HUES48 (cell line): ENCODE measurements at regions not wholly inside any gene's neighbourhood (a gene's known extent, or its start where the extent isn't known, plus 50 kb on each side); places are given as distances from the start of the nearest gene placed in this dataset.

Source experiments
- H3K27ac ChIP-seq: one replicate; pipeline ENCODE4 v1.7.0; 2013; ENCODE audit warnings: low read depth, low read length, inconsistent platforms
- H3K27me3 ChIP-seq: 2 replicates; pipeline ENCODE4 v1.6.1; 2013; ENCODE audit warnings: mild to moderate bottlenecking, low read length; ENCODE audit not compliant: control insufficient read depth, insufficient read depth
- H3K36me3 ChIP-seq: 2 replicates; pipeline ENCODE4 v1.6.1; 2013; ENCODE audit warnings: low read length; ENCODE audit not compliant: control insufficient read depth, insufficient read depth
- H3K4me1 ChIP-seq: 2 replicates; pipeline ENCODE4 v1.6.1; 2013; ENCODE audit warnings: mild to moderate bottlenecking, low read length; ENCODE audit not compliant: control insufficient read depth, insufficient read depth
- H3K4me3 ChIP-seq: 2 replicates; pipeline ENCODE4 v1.5.1; 2013; ENCODE audit warnings: mild to moderate bottlenecking, low read depth, low read length
- H3K9ac ChIP-seq: 2 replicates; pipeline ENCODE4 v1.6.1; 2013; ENCODE audit warnings: mild to moderate bottlenecking, low read depth, low read length, moderate library complexity
- H3K9me3 ChIP-seq: 2 replicates; pipeline ENCODE4 v1.6.1; 2013; ENCODE audit warnings: low read length; ENCODE audit not compliant: control insufficient read depth, insufficient read depth

DNA sequence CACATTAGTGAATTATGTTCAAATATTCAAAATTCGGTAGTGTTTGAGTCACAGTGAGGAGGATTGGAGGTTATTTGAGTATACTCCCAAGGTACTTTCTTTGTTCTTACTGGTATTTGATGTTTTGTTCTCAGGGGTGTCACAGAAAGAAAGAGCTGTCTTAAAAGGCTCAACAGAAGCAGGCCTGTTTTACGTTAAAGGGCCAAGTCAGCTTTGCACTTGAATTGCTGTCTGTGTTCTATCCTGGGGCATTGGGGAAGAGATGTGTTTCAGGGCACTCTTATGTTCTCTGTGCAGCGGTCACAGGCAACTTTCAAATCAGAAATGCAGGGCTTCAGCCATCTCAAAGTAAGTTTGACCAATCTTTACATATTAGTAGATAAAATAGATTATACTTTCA, 1113.1 kb upstream of the LCORL start:
- Histone ChIP-seq H3K4me1 (peaks cover 18% of the 10 kb centered on the region; the same call in 1 of the 2 replicates), H3K4me3 (no peak overlapping the region), H3K9me3 (no peaks in the 10 kb centered on the region), H3K27ac (no peak overlapping the region), H3K36me3 (no peaks in the 10 kb centered on the region), H3K9ac (no peak overlapping the region), H3K27me3 (no peaks in the 10 kb centered on the region)

DNA sequence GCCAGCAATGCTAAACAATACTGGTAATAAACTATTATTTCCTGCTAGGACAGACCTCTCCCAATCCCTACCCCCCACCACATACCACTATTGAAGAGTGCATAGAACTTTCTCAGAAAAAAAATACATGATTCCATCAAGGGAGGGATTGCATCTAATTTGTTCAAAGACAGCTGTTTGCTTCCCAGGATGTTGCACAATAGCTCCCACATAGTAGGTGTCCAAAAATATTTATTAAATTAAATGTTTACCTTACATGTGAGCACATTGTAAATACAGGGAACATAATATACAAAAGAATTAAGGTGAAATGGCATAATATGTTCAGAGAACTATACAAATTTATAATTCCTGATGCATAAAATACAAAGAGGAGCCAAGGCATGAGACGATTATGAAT, 1111.8 kb upstream of the LCORL start:
- H3K9ac ChIP-seq: no peak overlapping the region
- no peaks in the 10 kb centered on the region for H3K36me3 ChIP-seq
- H3K9me3 ChIP-seq: no peaks in the 10 kb centered on the region
- no peak overlapping the region for H3K27ac ChIP-seq
- peaks cover 18% of the 10 kb centered on the region; the same call in 1 of the 2 replicates for H3K4me1 ChIP-seq
- H3K4me3 ChIP-seq: no peak overlapping the region
- no peaks in the 10 kb centered on the region for H3K27me3 ChIP-seq

DNA sequence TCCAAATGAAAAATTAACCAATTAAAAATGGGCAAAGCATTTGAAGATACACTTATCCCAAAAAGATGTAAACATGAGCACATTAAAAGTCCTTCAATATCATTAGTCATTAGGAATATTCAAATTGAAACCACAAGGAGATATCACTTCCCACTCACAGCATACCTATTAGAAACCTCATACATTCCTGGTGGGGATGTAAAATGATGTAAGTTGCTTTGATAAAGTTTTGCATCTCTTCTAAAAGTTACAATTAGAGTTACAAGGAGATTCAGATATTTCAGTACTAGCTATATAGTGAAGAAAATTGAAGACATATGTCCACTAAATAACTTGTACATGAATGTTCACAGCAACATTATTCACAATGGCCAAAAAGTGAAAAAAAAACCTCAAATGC, 1109.3 kb upstream of the LCORL start:
- Histone ChIP-seq H3K36me3 (no peaks in the 10 kb centered on the region), H3K9me3 (no peaks in the 10 kb centered on the region), H3K4me1 (peaks cover 18% of the 10 kb centered on the region; the same call in 1 of the 2 replicates), H3K27me3 (no peaks in the 10 kb centered on the region), H3K9ac (no peak overlapping the region), H3K27ac (no peak overlapping the region), H3K4me3 (no peak overlapping the region)

DNA sequence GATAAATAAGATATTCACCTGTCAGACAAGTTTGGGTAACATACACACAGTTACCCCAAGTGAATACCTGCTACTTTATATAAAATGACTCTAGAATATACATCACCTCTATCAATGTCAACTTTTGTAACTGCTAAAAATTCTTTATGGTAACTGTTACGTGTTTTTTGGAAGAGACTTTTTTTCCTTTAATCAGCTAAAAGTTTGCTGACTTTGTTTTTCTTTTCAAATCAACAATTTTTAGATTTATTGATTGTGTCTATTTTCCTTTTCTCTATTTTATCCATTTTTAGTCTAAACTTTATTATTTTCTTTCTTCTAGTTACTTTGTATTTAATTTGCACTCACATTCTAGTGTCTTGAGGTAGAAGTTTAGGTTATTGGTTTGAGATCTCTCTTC, 1106.6 kb upstream of the LCORL start:
- Histone ChIP-seq H3K27me3 (no peaks in the 10 kb centered on the region), H3K4me1 (peaks cover 9% of the 10 kb centered on the region; the same call in 1 of the 2 replicates), H3K9me3 (no peaks in the 10 kb centered on the region), H3K9ac (no peak overlapping the region), H3K4me3 (no peak overlapping the region), H3K27ac (no peak overlapping the region), H3K36me3 (no peaks in the 10 kb centered on the region)

DNA sequence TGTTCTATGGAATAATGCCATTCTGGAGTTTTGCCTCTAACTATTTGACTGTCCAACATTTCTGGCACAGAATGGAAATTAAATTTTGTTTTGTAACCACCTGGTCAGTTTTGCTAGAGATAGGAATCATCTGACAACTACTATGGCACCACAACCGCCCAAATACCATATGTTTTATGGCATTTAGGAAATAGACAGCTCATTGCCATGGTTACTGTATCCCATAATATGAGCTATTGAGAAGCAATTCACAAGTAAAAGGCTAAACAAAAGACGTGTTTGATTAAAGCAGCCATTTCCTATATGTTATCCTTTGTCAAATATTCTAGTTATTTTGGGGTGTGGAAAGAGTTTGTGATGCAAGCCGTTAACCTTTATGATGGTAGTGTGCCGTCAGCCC, 1105.3 kb upstream of the LCORL start:
- Histone ChIP-seq H3K9me3 (no peaks in the 10 kb centered on the region), H3K4me1 (no peaks in the 10 kb centered on the region), H3K27ac (no peak overlapping the region), H3K4me3 (no peak overlapping the region), H3K9ac (no peak overlapping the region), H3K36me3 (no peaks in the 10 kb centered on the region), H3K27me3 (no peaks in the 10 kb centered on the region)

DNA sequence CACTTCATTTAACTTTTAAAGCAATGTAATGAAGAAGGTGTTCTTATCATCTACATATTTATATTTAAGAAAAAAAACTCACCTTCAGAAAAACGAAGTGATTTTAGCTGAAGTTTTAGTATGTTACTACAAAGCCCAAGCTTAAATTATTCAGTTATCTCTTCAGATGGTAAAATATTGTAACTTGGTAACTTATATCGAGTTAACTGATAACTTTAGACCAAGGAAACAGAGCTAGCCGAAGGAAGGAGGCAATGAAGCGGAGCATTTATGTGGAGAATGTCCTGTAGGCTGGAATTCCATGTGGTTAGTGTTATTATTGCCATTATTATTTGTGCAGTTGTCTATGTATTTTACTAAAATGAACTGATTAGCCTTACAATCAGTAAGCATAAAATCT, 1102.1 kb upstream of the LCORL start:
- Histone ChIP-seq H3K9me3 (no peaks in the 10 kb centered on the region), H3K9ac (no peak overlapping the region), H3K27me3 (no peaks in the 10 kb centered on the region), H3K4me1 (no peaks in the 10 kb centered on the region), H3K36me3 (no peaks in the 10 kb centered on the region), H3K27ac (no peak overlapping the region), H3K4me3 (no peak overlapping the region)

DNA sequence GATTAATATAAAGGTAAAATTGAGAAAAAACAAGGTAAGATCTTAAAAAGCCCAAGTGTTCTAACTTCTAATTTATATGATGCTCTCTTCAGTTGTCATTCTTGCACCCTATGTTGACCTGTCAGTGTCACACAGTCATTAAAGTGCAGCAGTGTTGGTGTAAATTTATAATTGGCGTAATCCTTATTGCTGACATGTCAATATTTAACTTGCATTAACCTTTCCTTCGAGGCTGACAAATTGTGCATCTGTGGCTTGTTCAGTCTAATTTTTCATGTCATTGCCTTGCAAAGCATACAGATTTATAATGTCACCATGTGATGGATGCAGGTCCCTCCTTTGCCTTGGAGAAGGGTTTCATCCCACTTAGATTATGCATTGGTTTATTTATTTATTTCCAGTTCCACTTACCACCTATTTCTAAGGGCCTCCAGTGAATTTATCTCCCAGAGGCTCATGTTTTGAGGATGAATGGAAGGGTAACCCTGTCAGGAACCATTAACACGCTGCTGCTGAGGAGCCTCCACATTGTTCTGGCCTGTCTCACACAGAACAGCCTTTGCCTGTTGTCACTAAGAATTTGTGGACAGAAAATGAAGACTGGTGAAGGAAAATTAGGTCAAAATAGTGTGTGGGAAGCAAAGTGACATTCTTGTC, 1098.5 kb upstream of the LCORL start:
- no peak overlapping the region for H3K27ac ChIP-seq
- no peaks in the 10 kb centered on the region for H3K27me3 ChIP-seq
- no peaks in the 10 kb centered on the region for H3K9me3 ChIP-seq
- H3K9ac ChIP-seq: no peak overlapping the region
- no peaks in the 10 kb centered on the region for H3K4me1 ChIP-seq
- no peak overlapping the region for H3K4me3 ChIP-seq
- no peaks in the 10 kb centered on the region for H3K36me3 ChIP-seq

DNA sequence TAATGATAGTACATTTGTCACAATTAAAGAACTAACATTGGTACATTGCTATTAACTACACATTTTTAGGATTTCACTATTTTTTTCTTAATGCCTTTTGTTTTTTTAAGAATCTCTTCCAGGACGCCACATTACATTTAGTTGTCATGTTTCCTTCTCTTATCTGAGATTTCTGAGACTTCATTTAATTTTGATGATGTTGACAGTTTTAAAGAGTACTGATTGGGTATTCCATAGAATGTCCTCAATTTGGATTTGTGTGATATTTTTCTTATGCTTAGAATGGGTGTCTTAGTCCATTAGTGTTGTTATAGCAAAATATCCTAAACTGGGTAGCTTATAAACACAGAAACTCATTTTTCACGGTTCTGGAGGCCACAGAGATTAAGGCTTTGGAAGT, 1095.5 kb upstream of the LCORL start:
- Histone ChIP-seq H3K27me3 (no peaks in the 10 kb centered on the region), H3K9me3 (no peaks in the 10 kb centered on the region), H3K36me3 (no peaks in the 10 kb centered on the region), H3K4me1 (no peaks in the 10 kb centered on the region), H3K4me3 (no peak overlapping the region), H3K9ac (no peak overlapping the region), H3K27ac (no peak overlapping the region)

DNA sequence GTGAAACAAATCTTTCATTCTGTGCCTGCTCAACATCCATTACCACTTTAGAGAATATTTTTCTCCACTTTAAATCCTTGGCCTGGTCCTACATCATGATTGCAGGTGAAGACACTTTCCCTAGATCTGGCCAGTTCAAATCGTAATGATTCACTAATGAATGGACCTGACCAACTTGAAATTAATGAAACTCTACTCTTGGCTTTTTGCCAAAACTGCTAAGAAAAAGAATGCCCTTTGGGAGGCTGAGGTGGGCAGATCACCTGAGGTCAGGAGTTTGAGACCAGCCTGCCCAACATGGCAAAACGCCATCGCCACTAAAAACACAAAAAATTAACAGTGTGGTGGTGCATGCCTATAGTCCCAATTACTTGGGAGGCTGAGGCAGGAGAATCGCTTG, 1082.6 kb upstream of the LCORL start:
- H3K27ac ChIP-seq: no peak overlapping the region
- no peak overlapping the region for H3K9ac ChIP-seq
- H3K27me3 ChIP-seq: no peaks in the 10 kb centered on the region
- H3K9me3 ChIP-seq: no peaks in the 10 kb centered on the region
- no peaks in the 10 kb centered on the region for H3K4me1 ChIP-seq
- H3K4me3 ChIP-seq: no peak overlapping the region
- no peaks in the 10 kb centered on the region for H3K36me3 ChIP-seq

DNA sequence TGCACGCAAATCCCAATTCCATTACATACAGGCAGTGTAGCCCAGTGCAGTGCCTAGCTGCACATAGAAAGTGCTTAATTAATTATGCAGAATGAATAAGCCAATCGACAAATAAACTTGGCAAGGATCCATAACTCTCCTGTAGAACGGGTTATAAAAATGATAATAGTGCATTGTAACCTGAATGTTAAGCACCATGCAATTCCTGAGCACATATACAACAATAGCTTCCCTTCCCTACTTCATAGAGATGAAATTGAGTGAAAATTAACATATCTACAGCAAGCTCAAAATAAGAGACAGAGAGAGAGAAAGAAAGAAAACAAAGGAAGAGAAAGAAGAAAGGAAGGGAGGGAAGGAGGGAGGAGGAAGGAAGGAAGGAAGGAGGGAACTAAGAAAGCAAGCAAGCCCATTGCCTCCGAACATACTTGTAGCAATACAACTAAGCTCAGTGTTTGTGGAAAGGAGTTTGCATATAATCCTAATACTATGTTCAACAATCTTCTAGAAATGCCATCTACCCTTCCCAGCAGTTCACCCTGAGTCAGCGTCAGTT, 1074.0 kb upstream of the LCORL start:
- no peak overlapping the region for H3K27ac ChIP-seq
- H3K9me3 ChIP-seq: no peaks in the 10 kb centered on the region
- H3K9ac ChIP-seq: no peak overlapping the region
- H3K36me3 ChIP-seq: no peaks in the 10 kb centered on the region
- no peak overlapping the region for H3K4me3 ChIP-seq
- peaks cover 15% of the 10 kb centered on the region for H3K4me1 ChIP-seq
- no peaks in the 10 kb centered on the region for H3K27me3 ChIP-seq

DNA sequence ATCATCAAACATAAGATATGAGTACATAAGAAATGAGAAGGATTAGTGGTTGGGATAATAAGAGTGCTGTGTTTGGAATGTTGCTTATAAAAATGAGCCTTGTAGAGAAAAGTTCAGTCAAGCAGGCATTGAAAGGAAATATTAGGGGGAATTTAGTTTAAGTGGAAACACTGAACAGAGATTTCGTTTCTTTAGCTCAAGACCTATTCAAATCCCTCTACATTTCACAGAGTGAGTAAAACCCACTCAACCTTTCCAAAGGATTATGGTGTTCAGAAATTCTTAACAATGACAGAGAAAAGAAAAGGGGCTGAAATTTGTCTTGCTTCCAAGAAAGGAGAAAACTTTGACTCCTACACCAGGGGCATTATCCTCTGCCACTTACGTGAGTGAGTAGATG, 1072.4 kb upstream of the LCORL start:
- no peak overlapping the region for H3K4me3 ChIP-seq
- no peaks in the 10 kb centered on the region for H3K36me3 ChIP-seq
- H3K9ac ChIP-seq: no peak overlapping the region
- H3K27ac ChIP-seq: no peak overlapping the region
- peaks cover 15% of the 10 kb centered on the region for H3K4me1 ChIP-seq
- no peaks in the 10 kb centered on the region for H3K9me3 ChIP-seq
- H3K27me3 ChIP-seq: no peaks in the 10 kb centered on the region
